IMR-90 (cell line): ENCODE measurements at regions not wholly inside any gene's neighbourhood (a gene's known extent, or its start where the extent isn't known, plus 50 kb on each side); places are given as distances from the start of the nearest gene placed in this dataset.

ENCODE experiments used
- ATAC-seq: fragments of 200-7000 bp; cut with Tn5 transposase; 2 replicates; pipeline ENCODE4 v1.9.1; 2020; ENCODE audit warnings: low read depth, mild to moderate bottlenecking, moderate library complexity
- BruUV-seq: library from RNA; stranded (reverse); fragments of 400-500 nt; replicated peaks from 2 replicates; lab custom pipeline; 2021; lab: Mats Ljungman, UMichigan
- CTCF ChIA-PET: fragments of 300-600 bp; formaldehyde crosslinking; extraction: SDS; loops from one replicate; lab custom pipeline; 2021; ENCODE audit warnings: antibody characterized with exemption; lab: Yijun Ruan, JAX
- POLR2A ChIA-PET: fragments of 300-600 bp; sonication (Branson Sonifier 250); formaldehyde crosslinking; loops from one replicate; lab custom pipeline; 2022; ENCODE audit warnings: antibody characterized with exemption; ENCODE audit not compliant: unreplicated experiment; lab: Charles Lee
- DNase-seq: peaks from one replicate; pipeline ENCODE4 v3.0.0; 2013
- H2AFZ ChIP-seq: replicated peaks from 2 replicates; pipeline ENCODE3; 2013; ENCODE audit warnings: low read length, mild to moderate bottlenecking; ENCODE audit not compliant: poor library complexity
- H2AK5ac ChIP-seq: 2 replicates; pipeline ENCODE4 v1.6.1; 2013; ENCODE audit warnings: low read depth, low read length, inconsistent platforms
- H2AK9ac ChIP-seq: replicated peaks from 2 replicates; pipeline ENCODE3; 2013; ENCODE audit warnings: mild to moderate bottlenecking, low read depth, low read length, moderate library complexity; ENCODE audit not compliant: poor library complexity
- H2BK120ac ChIP-seq: 2 replicates; pipeline ENCODE4 v1.6.1; 2013; ENCODE audit warnings: low read depth, low read length, inconsistent platforms
- H2BK15ac ChIP-seq: 3 replicates; pipeline ENCODE4 v1.6.1; 2013; ENCODE audit warnings: low read depth, low read length, inconsistent platforms
- H2BK20ac ChIP-seq: 2 replicates; pipeline ENCODE4 v1.6.1; 2013; ENCODE audit warnings: low read depth, mild to moderate bottlenecking, inconsistent platforms, low read length, moderate library complexity
- H2BK5ac ChIP-seq: 2 replicates; pipeline ENCODE4 v1.6.1; 2013; ENCODE audit warnings: mild to moderate bottlenecking, low read depth, low read length, inconsistent platforms; ENCODE audit not compliant: poor library complexity, severe bottlenecking
- H3K14ac ChIP-seq: replicated peaks from 2 replicates; pipeline ENCODE4 v1.6.1; 2013; ENCODE audit warnings: low read depth, low read length, inconsistent platforms
- H3K18ac ChIP-seq: 2 replicates; pipeline ENCODE4 v1.6.1; 2013; ENCODE audit warnings: low read depth, low read length, control low read depth
- H3K23ac ChIP-seq: 2 replicates; pipeline ENCODE4 v1.6.1; 2013; ENCODE audit warnings: low read depth, low read length, inconsistent platforms
- H3K27ac ChIP-seq: 2 replicates; pipeline ENCODE4 v1.5.1; 2013; ENCODE audit warnings: mild to moderate bottlenecking, control low read depth, low read length; ENCODE audit not compliant: insufficient read depth
- H3K27me3 ChIP-seq: 2 replicates; pipeline ENCODE4 v1.6.1; 2013; ENCODE audit warnings: low read length; ENCODE audit not compliant: control insufficient read depth, insufficient read depth
- H3K36me3 ChIP-seq: 2 replicates; pipeline ENCODE4 v1.6.1; 2013; ENCODE audit warnings: low read length, mixed read lengths; ENCODE audit not compliant: control insufficient read depth, insufficient read depth
- H3K4ac ChIP-seq: 2 replicates; pipeline ENCODE4 v1.6.1; 2013; ENCODE audit warnings: low read depth, low read length, inconsistent platforms
- H3K4me1 ChIP-seq: 2 replicates; pipeline ENCODE4 v1.6.1; 2013; ENCODE audit warnings: low read length, mixed read lengths; ENCODE audit not compliant: control insufficient read depth, insufficient read depth
- H3K4me2 ChIP-seq: 2 replicates; pipeline ENCODE4 v1.6.1; 2013; ENCODE audit warnings: low read depth, mild to moderate bottlenecking, control low read depth, low read length, moderate library complexity
- H3K4me3 ChIP-seq: 2 replicates; pipeline ENCODE4 v1.5.1; 2013; ENCODE audit warnings: low read depth, mild to moderate bottlenecking, control low read depth, low read length, moderate library complexity; ENCODE audit not compliant: insufficient read depth
- H3K56ac ChIP-seq: 2 replicates; pipeline ENCODE4 v1.6.1; 2013; ENCODE audit warnings: low read length, inconsistent platforms; ENCODE audit not compliant: insufficient read depth; ENCODE audit errors: extremely low read depth
- H3K79me1 ChIP-seq, 2 experiments: 2 replicates each; pipeline ENCODE4 v1.6.1; 2013; ENCODE audit warnings: low read length in 2 of 2, inconsistent platforms in 1 of 2, low read depth in 1 of 2
- H3K9ac ChIP-seq: 2 replicates; pipeline ENCODE4 v1.6.1; 2013; ENCODE audit warnings: low read depth, low read length, control low read depth
- H3K9me1 ChIP-seq: 2 replicates; pipeline ENCODE4 v1.6.1; 2013; ENCODE audit warnings: low read length, inconsistent platforms; ENCODE audit not compliant: insufficient read depth
- H3K9me3 ChIP-seq: 2 replicates; pipeline ENCODE4 v1.6.1; 2013; ENCODE audit warnings: low read length; ENCODE audit not compliant: control insufficient read depth, insufficient read depth
- H4K20me1 ChIP-seq: 2 replicates; pipeline ENCODE4 v1.6.1; 2013; ENCODE audit warnings: low read length, inconsistent platforms; ENCODE audit not compliant: insufficient read depth
- H4K5ac ChIP-seq: 2 replicates; pipeline ENCODE4 v1.6.1; 2013; ENCODE audit warnings: mild to moderate bottlenecking, low read depth, low read length, control low read depth
- H4K8ac ChIP-seq, 2 experiments: 2 replicates each; pipeline ENCODE4 v1.6.1; 2013; ENCODE audit warnings: low read depth in 2 of 2, low read length in 2 of 2, control low read depth in 1 of 2, inconsistent platforms in 1 of 2
- H4K91ac ChIP-seq: 2 replicates; pipeline ENCODE4 v1.6.1; 2013; ENCODE audit warnings: low read depth, low read length, inconsistent platforms; ENCODE audit not compliant: insufficient read depth
- BHLHE40 ChIP-seq: fragments of 150-350 bp; IDR thresholded peaks from 2 replicates; pipeline ENCODE4 v1.6.1; 2016; ENCODE audit warnings: mild to moderate bottlenecking, low read depth, low read length
- CEBPB ChIP-seq: IDR thresholded peaks from 2 replicates; pipeline ENCODE4 v1.6.1; 2012; ENCODE audit warnings: low read depth, low read length, improper control_type of control experiment
- CTCF ChIP-seq: conservative IDR thresholded peaks from 2 replicates; pipeline ENCODE4 v1.5.1; 2012; ENCODE audit warnings: mild to moderate bottlenecking, low read depth, low read length, improper control_type of control experiment
- ELK1 ChIP-seq: fragments of 150-350 bp; IDR thresholded peaks from 2 replicates; pipeline ENCODE4 v1.6.1; 2016; ENCODE audit warnings: low read depth, mild to moderate bottlenecking, low read length, moderate library complexity, borderline replicate concordance
- FOS ChIP-seq: fragments of 150-350 bp; IDR thresholded peaks from 2 replicates; pipeline ENCODE4 v1.6.1; 2016; ENCODE audit warnings: low read depth, low read length
- MAFK ChIP-seq: IDR thresholded peaks from 2 replicates; pipeline ENCODE4 v1.6.1; 2012; ENCODE audit warnings: low read depth, low read length, improper control_type of control experiment
- MAZ ChIP-seq: IDR thresholded peaks from 2 replicates; pipeline ENCODE4 v1.6.1; 2012; ENCODE audit warnings: low read depth, mild to moderate bottlenecking, low read length, improper control_type of control experiment, moderate library complexity, borderline replicate concordance
- MXI1 ChIP-seq: IDR thresholded peaks from 2 replicates; pipeline ENCODE4 v1.6.1; 2012; ENCODE audit warnings: low read depth, mild to moderate bottlenecking, low read length, moderate library complexity, borderline replicate concordance
- POLR2A ChIP-seq: IDR thresholded peaks from 2 replicates; pipeline ENCODE4 v1.6.1; 2012; ENCODE audit warnings: mild to moderate bottlenecking, low read depth, low read length
- RCOR1 ChIP-seq: IDR thresholded peaks from 2 replicates; pipeline ENCODE4 v1.6.1; 2012; ENCODE audit warnings: mild to moderate bottlenecking, low read length, improper control_type of control experiment; ENCODE audit not compliant: insufficient replicate concordance
- RFX5 ChIP-seq: IDR thresholded peaks from 2 replicates; pipeline ENCODE4 v1.8.0; 2012; ENCODE audit warnings: low read depth, mild to moderate bottlenecking, low read length, moderate library complexity
- SMC3 ChIP-seq: fragments of 150-350 bp; IDR thresholded peaks from 2 replicates; pipeline ENCODE4 v1.6.1; 2016; ENCODE audit warnings: low read depth, mild to moderate bottlenecking, antibody characterized with exemption, low read length, moderate library complexity
- USF2 ChIP-seq: fragments of 150-350 bp; IDR thresholded peaks from 2 replicates; pipeline ENCODE4 v1.6.1; 2017; ENCODE audit warnings: mild to moderate bottlenecking, antibody characterized with exemption, low read length, low read depth
- WGBS, 2 experiments: methylation state at CpG; one replicate each; pipeline versions ENCODE4 v1.1.5 to v1.1.7; 2013; ENCODE audit warnings: missing lambda C conversion rate in 2 of 2; ENCODE audit not compliant: insufficient read length in 1 of 2; ENCODE audit errors: extremely low coverage in 2 of 2; 5-methylcytosine and 5-hydroxymethylcytosine counted together
- dilution Hi-C: fragments of 300-500 bp; cut with HindIII; formaldehyde crosslinking; loops from one replicate; pipeline ENCODE4 v1.14.3; 2018; ENCODE audit warnings: low sequenced_read_pairs; ENCODE audit not compliant: unreplicated experiment
- in situ Hi-C: fragments of 300-500 bp; cut with MboI; formaldehyde crosslinking; loops from 3 replicates; pipeline ENCODE4 v1.14.3; 2019; ENCODE audit warnings: low sequenced_read_pairs, inconsistent platforms, mixed read lengths
- intact Hi-C: fragments of 100-400 bp; cut with micrococcal nuclease; formaldehyde crosslinking; loops from 2 replicates; pipeline ENCODE4 v1.10.0; 2022

GRCh38 chr9:82670726-82671125 lies 392.2 kb downstream of the RASEF start:
- Histone ChIP-seq H2BK20ac (no peak overlapping the region), H2AK5ac (no peak overlapping the region), H2BK120ac (no peak overlapping the region), H3K27me3 (no peaks in the 10 kb centered on the region; the same call in 1 of the 2 replicates), H3K27ac (no peak overlapping the region), H3K4me1 (no peaks in the 10 kb centered on the region), H2AK9ac (no peak overlapping the region), H3K36me3 (no peaks in the 10 kb centered on the region), H3K9me3 (no peaks in the 10 kb centered on the region), H2AFZ (no peak overlapping the region), H3K4me2 (no peak overlapping the region), H3K79me1 (no peaks in the 10 kb centered on the region), H3K23ac (no peak overlapping the region), H3K4me3 (no peak overlapping the region), H4K5ac (no peak overlapping the region), H2BK5ac (no peak overlapping the region), H4K8ac (no peak overlapping the region), H2BK15ac (no peak overlapping the region), H3K56ac (no peak overlapping the region), H4K20me1 (no peaks in the 10 kb centered on the region), H3K9me1 (no peaks in the 10 kb centered on the region), H3K4ac (no peak overlapping the region), H3K9ac (no peak overlapping the region), H3K18ac (no peak overlapping the region), H4K91ac (no peak overlapping the region), H3K14ac (no peak overlapping the region)
- DNase-seq (no peak), ATAC-seq (no peak)
- CTCF ChIA-PET: no interaction called here
- no TSS peak for BruUV-seq
- intact Hi-C loops: no loop called here
- POLR2A ChIA-PET: no interaction called here
- in situ Hi-C loops: loop anchor here (10.0 kb wide), 1 partner anchor 56 kb away; no protein-coding TSS in a partner anchor
- dilution Hi-C loops: no loop called here
- TF ChIP-seq FOS (no peak), RFX5 (no peak), SMC3 (no peak), MAFK (no peak), ELK1 (no peak), USF2 (no peak), BHLHE40 (no peak), RCOR1 (no peak), POLR2A (no peak), MXI1 (no peak), CEBPB (no peak), CTCF (no peak), MAZ (no peak)
- no CpG with 5 or more reads among the region's 1 CpG for WGBS, 2 experiments
